ENCODE measurements at regions not wholly inside any gene's neighbourhood (a gene's known extent, or its start where the extent isn't known, plus 50 kb on each side); places are given as distances from the start of the nearest gene placed in this dataset.
A peak's percentile ranks its signal among the peaks of the same experiment; 100 is the strongest.

- no peak for TF ChIP-seq CTCF (IDR thresholded peaks at IDR 0.05; ENCODE audit: insufficient read depth in 1 of 2, low read depth in 1 of 2, low read length in 1 of 2, severe bottlenecking in 1 of 2, unreplicated experiment in 1 of 2)
- no peak for DNase-seq
- H3K4me3 Mint-ChIP-seq (ENCODE audit: unreplicated experiment), result no peak overlapping the region
- H3K4me1 Mint-ChIP-seq (ENCODE audit: low read depth, unreplicated experiment), result peaks cover 16% of the 10 kb centered on the region
- Histone ChIP-seq H3K27me3 (replicated peaks; ENCODE audit: control insufficient read depth, insufficient read depth, low read length) (no peaks in the 10 kb centered on the region), H3K4me3 (ENCODE audit: low read depth, low read length) (no peak overlapping the region), H3K4me1 (peaks cover 49% of the 10 kb centered on the region), H3K9me3 (peaks cover 2% of the 10 kb centered on the region; the same call in 1 of the 2 replicates), H3K36me3 (ENCODE audit: control insufficient read depth, insufficient read depth, low read length) (no peaks in the 10 kb centered on the region)
- ChIA-PET POLR2A (no interaction called here), CTCF (no interaction called here)
- BruUV-seq (replicated peaks), result no TSS peak
- intact Hi-C loops (cut with micrococcal nuclease; ENCODE audit: unreplicated experiment), result no loop called here
- no peaks in the 10 kb centered on the region for H3K27me3 Mint-ChIP-seq (ENCODE audit: insufficient read depth, unreplicated experiment)
- H3K36me3 Mint-ChIP-seq (ENCODE audit: insufficient read depth, unreplicated experiment), result no peaks in the 10 kb centered on the region
- H3K9me3 Mint-ChIP-seq (ENCODE audit: unreplicated experiment), result no peaks in the 10 kb centered on the region
- H3K27ac Mint-ChIP-seq (ENCODE audit: unreplicated experiment), result no peak overlapping the region
Observed at GRCh38 chr3:103082501-103082900, 647.7 kb downstream of the ZPLD1 start.

GRCh38 chr3:103083848-103084631 is 649.2 kb downstream of the ZPLD1 start:
- Mint-ChIP-seq H3K27ac (ENCODE audit: unreplicated experiment) (no peak overlapping the region), H3K9me3 (ENCODE audit: unreplicated experiment) (no peaks in the 10 kb centered on the region), H3K4me1 (ENCODE audit: low read depth, unreplicated experiment) (peaks cover 16% of the 10 kb centered on the region), H3K36me3 (ENCODE audit: insufficient read depth, unreplicated experiment) (no peaks in the 10 kb centered on the region), H3K4me3 (ENCODE audit: unreplicated experiment) (no peak overlapping the region), H3K27me3 (ENCODE audit: insufficient read depth, unreplicated experiment) (no peaks in the 10 kb centered on the region)
- Histone ChIP-seq H3K4me1 (peaks cover 46% of the 10 kb centered on the region), H3K4me3 (ENCODE audit: low read depth, low read length) (no peak overlapping the region), H3K36me3 (ENCODE audit: control insufficient read depth, insufficient read depth, low read length) (no peaks in the 10 kb centered on the region), H3K27me3 (replicated peaks; ENCODE audit: control insufficient read depth, insufficient read depth, low read length) (no peaks in the 10 kb centered on the region), H3K9me3 (peaks cover 2% of the 10 kb centered on the region; the same call in 1 of the 2 replicates)
- POLR2A ChIA-PET, result no interaction called here
- no peak for DNase-seq
- no TSS peak for BruUV-seq (replicated peaks)
- TF ChIP-seq CTCF (IDR thresholded peaks at IDR 0.05; ENCODE audit: insufficient read depth in 1 of 2, low read depth in 1 of 2, low read length in 1 of 2, severe bottlenecking in 1 of 2, unreplicated experiment in 1 of 2), result no peak
- intact Hi-C loops (cut with micrococcal nuclease; ENCODE audit: unreplicated experiment), result loop anchor here (2.0 kb wide), 2 partner anchors 15 to 199 kb away; no protein-coding TSS in a partner anchor
- CTCF ChIA-PET, result no interaction called here

- Mint-ChIP-seq H3K9me3 (ENCODE audit: unreplicated experiment) (no peaks in the 10 kb centered on the region), H3K27me3 (ENCODE audit: insufficient read depth, unreplicated experiment) (no peaks in the 10 kb centered on the region), H3K36me3 (ENCODE audit: insufficient read depth, unreplicated experiment) (no peaks in the 10 kb centered on the region), H3K4me3 (ENCODE audit: unreplicated experiment) (peak overlapping the region; percentile 4), H3K27ac (ENCODE audit: unreplicated experiment) (peak overlapping the region; percentile 19), H3K4me1 (ENCODE audit: low read depth, unreplicated experiment) (peaks cover 16% of the 10 kb centered on the region)
- no peaks in the 10 kb centered on the region for H3K36me3 ChIP-seq (ENCODE audit: control insufficient read depth, insufficient read depth, low read length)
- H3K9me3 ChIP-seq, result peaks cover 2% of the 10 kb centered on the region; the same call in 1 of the 2 replicates
- no peak overlapping the region for H3K4me3 ChIP-seq (ENCODE audit: low read depth, low read length)
- peaks cover 41% of the 10 kb centered on the region for H3K4me1 ChIP-seq
- TF ChIP-seq CTCF (IDR thresholded peaks at IDR 0.05; ENCODE audit: insufficient read depth in 1 of 2, low read depth in 1 of 2, low read length in 1 of 2, severe bottlenecking in 1 of 2, unreplicated experiment in 1 of 2), result no peak
- POLR2A ChIA-PET, result no interaction called here
- DNase-seq, result peak; percentile 55 to 59
- no TSS peak for BruUV-seq (replicated peaks)
- CTCF ChIA-PET, result no interaction called here
- intact Hi-C loops (cut with micrococcal nuclease; ENCODE audit: unreplicated experiment), result loop anchor here (1.0 to 5.0 kb wide), 4 partner anchors 17 to 201 kb away; no protein-coding TSS in a partner anchor
- no peaks in the 10 kb centered on the region for H3K27me3 ChIP-seq (replicated peaks; ENCODE audit: control insufficient read depth, insufficient read depth, low read length)
Observed at GRCh38 chr3:103085465-103085864, 650.6 kb downstream of the ZPLD1 start.

All from Caco-2 (cell line).